H1 (cell line): ENCODE measurements at regions not wholly inside any gene's neighbourhood (a gene's known extent, or its start where the extent isn't known, plus 50 kb on each side); places are given as distances from the start of the nearest gene placed in this dataset.

Experiments used
- CTCF ChIA-PET: fragments of 300-600 bp; sonication (Branson Sonifier 250); formaldehyde crosslinking; loops from one replicate; lab custom pipeline; 2021; ENCODE audit not compliant: partially characterized antibody; lab: Charles Lee
- POLR2A ChIA-PET: fragments of 300-600 bp; sonication (Branson Sonifier 250); formaldehyde crosslinking; loops from one replicate; lab custom pipeline; 2021; ENCODE audit warnings: inconsistent platforms; ENCODE audit not compliant: partially characterized antibody; lab: Charles Lee
- DNase-seq, 2 experiments: peaks; one replicate each; pipeline versions ENCODE4 v3.0.0 to v3.0.0-alpha.2; 2010 to 2022; ENCODE audit warnings: low spot score in 2 of 2, low read depth in 1 of 2, mixed read lengths in 1 of 2
- FAIRE-seq: peaks from 2 replicates; lab custom pipeline; 2011; peaks lifted over from hg19 to GRCh38; lab: Jason Lieb, UNC
- H2AFZ ChIP-seq: 2 replicates; pipeline ENCODE4 v1.8.1; 2012; ENCODE audit warnings: low read length, inconsistent platforms
- H2AK5ac ChIP-seq: 2 replicates; pipeline ENCODE4 v1.6.1; 2013; ENCODE audit warnings: low read depth, low read length
- H2BK120ac ChIP-seq: replicated peaks from 2 replicates; pipeline ENCODE3; 2013; ENCODE audit warnings: low read depth, low read length, inconsistent platforms
- H2BK12ac ChIP-seq: 2 replicates; pipeline ENCODE4 v1.6.1; 2013; ENCODE audit warnings: low read depth, low read length
- H2BK15ac ChIP-seq: 2 replicates; pipeline ENCODE4 v1.6.1; 2013; ENCODE audit warnings: low read length
- H2BK20ac ChIP-seq: 2 replicates; pipeline ENCODE4 v1.6.1; 2013; ENCODE audit warnings: low read length
- H2BK5ac ChIP-seq: 2 replicates; pipeline ENCODE4 v1.6.1; 2013; ENCODE audit warnings: low read depth, low read length
- H3K14ac ChIP-seq: 2 replicates; pipeline ENCODE4 v1.6.1; 2013; ENCODE audit warnings: inconsistent platforms; ENCODE audit not compliant: insufficient read length
- H3K18ac ChIP-seq: 2 replicates; pipeline ENCODE4 v1.6.1; 2013; ENCODE audit warnings: low read length; ENCODE audit errors: extremely low read depth
- H3K23ac ChIP-seq: 2 replicates; pipeline ENCODE4 v1.6.1; 2013; ENCODE audit warnings: inconsistent platforms; ENCODE audit not compliant: insufficient read length
- H3K23me2 ChIP-seq: 2 replicates; pipeline ENCODE4 v1.6.1; 2013; ENCODE audit warnings: low read depth, low read length
- H3K27ac ChIP-seq: 2 replicates; pipeline ENCODE4 v1.6.1; 2011; ENCODE audit warnings: low read depth, low read length, inconsistent platforms
- H3K27me3 ChIP-seq, 4 experiments: replicated peaks in 1 of 4; 1 replicate in 1 of 4; 2 replicates in 3 of 4; pipeline versions ENCODE4 v1.6.1 to v1.8.1; 2011 to 2013; ENCODE audit warnings: low read length in 3 of 4, mild to moderate bottlenecking in 3 of 4, inconsistent platforms in 2 of 4, mixed read lengths in 2 of 4, moderate library complexity in 1 of 4; ENCODE audit not compliant: control insufficient read depth in 3 of 4, insufficient read depth in 3 of 4; ENCODE audit errors: extremely low read depth in 1 of 4
- H3K36me3 ChIP-seq, 4 experiments: 2 replicates each; pipeline versions ENCODE4 v1.6.1 to v1.8.1; 2011 to 2013; ENCODE audit warnings: mild to moderate bottlenecking in 4 of 4, low read length in 3 of 4, moderate library complexity in 2 of 4, control low read depth in 1 of 4, inconsistent platforms in 1 of 4; ENCODE audit not compliant: insufficient read depth in 4 of 4, control insufficient read depth in 2 of 4
- H3K4ac ChIP-seq: replicated peaks from 2 replicates; pipeline ENCODE3; 2013; ENCODE audit warnings: low read length, low read depth, mixed read lengths, inconsistent platforms; ENCODE audit not compliant: insufficient read length
- H3K4me1 ChIP-seq, 4 experiments: replicated peaks in 1 of 4; 1 replicate in 1 of 4; 2 replicates in 3 of 4; pipeline versions ENCODE4 v1.6.1 to v1.8.1; 2011 to 2013; ENCODE audit warnings: low read length in 3 of 4, inconsistent platforms in 2 of 4, mixed read lengths in 1 of 4; ENCODE audit not compliant: insufficient read depth in 4 of 4, control insufficient read depth in 3 of 4
- H3K4me2 ChIP-seq, 2 experiments: 2 replicates each; pipeline versions ENCODE4 v1.6.1 to v1.8.1; 2011 to 2013; ENCODE audit warnings: low read depth in 2 of 2, low read length in 2 of 2, control low read depth in 1 of 2, inconsistent platforms in 1 of 2, mild to moderate bottlenecking in 1 of 2; ENCODE audit not compliant: insufficient read depth in 1 of 2
- H3K4me3 ChIP-seq, 4 experiments: fragments of 200-600, 300-600 bp in 1 of 4; sonication (generic), shearing (Covaris generic), sonication (Bioruptor Twin) in 1 of 4; 2 replicates each; pipeline versions ENCODE4 v1.5.1 to v1.8.1; 2011 to 2016; ENCODE audit warnings: low read length in 4 of 4, low read depth in 3 of 4, control low read depth in 2 of 4, inconsistent platforms in 2 of 4, mild to moderate bottlenecking in 2 of 4, mixed read lengths in 1 of 4, moderate library complexity in 1 of 4; ENCODE audit not compliant: insufficient read depth in 2 of 4; ENCODE audit errors: extremely low read depth in 1 of 4
- H3K56ac ChIP-seq: replicated peaks from 2 replicates; pipeline ENCODE3; 2013; ENCODE audit warnings: low read depth, mild to moderate bottlenecking, mixed read lengths, low read length, inconsistent platforms; ENCODE audit not compliant: insufficient read length
- H3K79me1 ChIP-seq: 2 replicates; pipeline ENCODE4 v1.6.1; 2013; ENCODE audit warnings: low read depth, low read length, control low read depth
- H3K79me2 ChIP-seq, 2 experiments: 2 replicates each; pipeline versions ENCODE4 v1.6.1 to v1.8.1; 2012 to 2013; ENCODE audit warnings: low read length in 2 of 2, mild to moderate bottlenecking in 2 of 2, inconsistent platforms in 1 of 2; ENCODE audit not compliant: insufficient read depth in 2 of 2, control insufficient read depth in 1 of 2
- H3K9ac ChIP-seq, 4 experiments: replicated peaks in 1 of 4; 1 replicate in 1 of 4; 2 replicates in 3 of 4; pipeline versions ENCODE4 v1.6.1 to v1.8.1; 2011 to 2013; ENCODE audit warnings: low read depth in 3 of 4, low read length in 3 of 4, control low read depth in 2 of 4, mild to moderate bottlenecking in 2 of 4, moderate library complexity in 2 of 4, inconsistent platforms in 1 of 4; ENCODE audit errors: extremely low read depth in 1 of 4
- H3K9me3 ChIP-seq, 2 experiments: 2 replicates each; pipeline versions ENCODE4 v1.6.1 to v1.8.1; 2012 to 2013; ENCODE audit warnings: mild to moderate bottlenecking in 2 of 2, moderate library complexity in 2 of 2, control low read depth in 1 of 2, inconsistent platforms in 1 of 2, low read depth in 1 of 2, low read length in 1 of 2, mixed read lengths in 1 of 2; ENCODE audit not compliant: insufficient read depth in 2 of 2
- H4K20me1 ChIP-seq, 2 experiments: replicated peaks in 1 of 2; 2 replicates each; pipeline versions ENCODE3 to v1.8.1; 2011 to 2013; ENCODE audit warnings: inconsistent platforms in 2 of 2, low read length in 2 of 2, mild to moderate bottlenecking in 1 of 2; ENCODE audit not compliant: insufficient read depth in 2 of 2, control insufficient read depth in 1 of 2
- H4K5ac ChIP-seq: 2 replicates; pipeline ENCODE4 v1.6.1; 2013; ENCODE audit warnings: low read length, low read depth, mixed read lengths, inconsistent platforms; ENCODE audit not compliant: insufficient read length
- H4K8ac ChIP-seq: 2 replicates; pipeline ENCODE4 v1.8.0; 2013; ENCODE audit warnings: mild to moderate bottlenecking, moderate library complexity, low read length, inconsistent platforms; ENCODE audit not compliant: insufficient read depth; ENCODE audit errors: extremely low read depth
- H4K91ac ChIP-seq: replicated peaks from 2 replicates; pipeline ENCODE3; 2013; ENCODE audit warnings: low read length, mixed read lengths, inconsistent platforms; ENCODE audit not compliant: insufficient read length
- CEBPB ChIP-seq: IDR thresholded peaks from 2 replicates; pipeline ENCODE4 v1.6.1; 2012; ENCODE audit warnings: low read depth, low read length
- CTCF ChIP-seq, 3 experiments: IDR thresholded peaks; 1 replicate in 2 of 3; 2 replicates in 1 of 3; pipeline versions ENCODE4 v1.5.1 to v1.6.1; 2011; ENCODE audit warnings: low read length in 3 of 3, mild to moderate bottlenecking in 3 of 3, inconsistent platforms in 2 of 3, low read depth in 1 of 3, moderate library complexity in 1 of 3; ENCODE audit not compliant: insufficient read depth in 1 of 3; ENCODE audit errors: control extremely low read depth in 1 of 3
- HDAC6 ChIP-seq: IDR thresholded peaks from one replicate; pipeline ENCODE4 v1.7.1; 2012; ENCODE audit warnings: low read depth, mild to moderate bottlenecking, inconsistent platforms, low read length, moderate library complexity
- NANOG ChIP-seq: IDR thresholded peaks from 2 replicates; pipeline ENCODE4 v1.6.1; 2011; ENCODE audit warnings: low read length, low read depth, mild to moderate bottlenecking, inconsistent platforms; ENCODE audit not compliant: insufficient read depth, poor library complexity, severe bottlenecking
- RXRA ChIP-seq: IDR thresholded peaks from 2 replicates; pipeline ENCODE4 v1.6.1; 2011; ENCODE audit warnings: low read depth, mild to moderate bottlenecking, low read length, moderate library complexity; ENCODE audit not compliant: insufficient read depth
- TBP ChIP-seq: IDR thresholded peaks from 2 replicates; pipeline ENCODE4 v1.6.1; 2011; ENCODE audit warnings: low read depth, low read length, improper control_type of control experiment
- TEAD4 ChIP-seq: IDR thresholded peaks from 2 replicates; pipeline ENCODE4 v1.6.1; 2012; ENCODE audit warnings: low read depth, low read length, inconsistent platforms, mixed read lengths
- YY1 ChIP-seq: IDR thresholded peaks from 2 replicates; pipeline ENCODE4 v1.6.1; 2011; ENCODE audit warnings: low read depth, mild to moderate bottlenecking, low read length
- WGBS, 2 experiments: shearing (Covaris generic) in 1 of 2; methylation state at CpG; one replicate each; pipeline versions ENCODE4 v1.1.6 to v1.1.7; 2013 to 2015; ENCODE audit warnings: low lambda C conversion rate in 2 of 2, mixed read lengths in 2 of 2, inconsistent platforms in 1 of 2, low coverage in 1 of 2, missing lambda C conversion rate in 1 of 2; ENCODE audit not compliant: insufficient replicate concordance in 2 of 2, insufficient coverage in 1 of 2, insufficient read length in 1 of 2; ENCODE audit errors: extremely low coverage in 1 of 2, missing lambda C conversion rate in 1 of 2; 5-methylcytosine and 5-hydroxymethylcytosine counted together

GRCh38 chr2:198242093-198242492, 437.7 kb downstream of the PLCL1 start:
- Histone ChIP-seq H3K56ac (no peak overlapping the region), H3K9ac (no peak overlapping the region)
- no peak for FAIRE-seq
- TF ChIP-seq NANOG: no peak
- no peak for TF ChIP-seq YY1
- TF ChIP-seq TEAD4: no peak
- no peak for TF ChIP-seq CEBPB
- TF ChIP-seq CTCF (IDR thresholded peaks at IDR 0.05; ENCODE audit: control extremely low read depth in 1 of 3, insufficient read depth in 1 of 3, low read depth in 1 of 3, low read length in 3 of 3): no peak
- no peak for TF ChIP-seq TBP
- TF ChIP-seq HDAC6: no peak
- TF ChIP-seq RXRA: no peak

More at GRCh38 chr2:198242093-198242492, 437.7 kb downstream of the PLCL1 start:
- WGBS, 2 experiments: 96% methylated on average over 3 of the region's 3 CpGs; no CpG with 5 or more reads in 1 of the 2 experiments
- H4K20me1 ChIP-seq: no peaks in the 10 kb centered on the region
- no peak overlapping the region for H2BK120ac ChIP-seq
- H3K4me3 ChIP-seq: no peak overlapping the region
- POLR2A ChIA-PET: no interaction called here
- H3K9me3 ChIP-seq: no peaks in the 10 kb centered on the region
- no peak overlapping the region for H3K4me2 ChIP-seq
- H4K5ac ChIP-seq: no peak overlapping the region
- H3K14ac ChIP-seq: no peak overlapping the region
- no peak overlapping the region for H3K18ac ChIP-seq
- H3K4me1 ChIP-seq: no peaks in the 10 kb centered on the region
- no peaks in the 10 kb centered on the region for H3K36me3 ChIP-seq
- no peak overlapping the region for H2BK12ac ChIP-seq
- no peak overlapping the region for H2BK15ac ChIP-seq
- no peak overlapping the region for H3K4ac ChIP-seq
- no peaks in the 10 kb centered on the region for H3K79me1 ChIP-seq
- no peak for DNase-seq
- CTCF ChIA-PET: interaction anchor here (1.2 to 1.4 kb wide), 2 partner anchors 114 to 429 kb away, joined by 3 read pairs; no protein-coding TSS in a partner anchor
- H2BK20ac ChIP-seq: no peak overlapping the region
- no peaks in the 10 kb centered on the region for H3K27me3 ChIP-seq
- no peak overlapping the region for H4K8ac ChIP-seq
- no peak overlapping the region for H2BK5ac ChIP-seq
- H2AK5ac ChIP-seq: no peak overlapping the region
- no peak overlapping the region for H2AFZ ChIP-seq
- H3K27ac ChIP-seq: no peak overlapping the region
- no peak overlapping the region for H4K91ac ChIP-seq
- no peaks in the 10 kb centered on the region for H3K79me2 ChIP-seq
- no peak overlapping the region for H3K23ac ChIP-seq
- no peaks in the 10 kb centered on the region for H3K23me2 ChIP-seq
